ENCODE measurements at regions not wholly inside any gene's neighbourhood (a gene's known extent, or its start where the extent isn't known, plus 50 kb on each side); places are given as distances from the start of the nearest gene placed in this dataset.

DNA sequence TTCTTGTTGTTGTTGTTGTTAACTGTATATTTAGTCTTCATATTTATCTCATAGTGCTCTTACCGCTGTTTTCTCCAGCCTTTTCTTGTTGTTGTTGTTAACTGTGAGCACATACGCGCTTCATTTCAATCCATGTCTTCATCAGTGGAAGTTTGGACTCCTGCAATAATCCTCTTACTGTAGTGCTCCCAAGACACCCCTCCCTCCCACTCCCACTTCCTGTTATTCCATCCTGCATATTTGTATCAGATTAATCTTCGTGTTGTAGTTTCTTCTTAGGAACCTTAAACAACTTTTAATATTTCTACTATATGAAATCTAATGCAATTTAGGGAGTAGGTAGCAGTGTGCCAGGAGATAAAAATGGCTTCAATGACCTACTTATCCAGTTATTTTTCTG, 674.8 kb downstream of the RAPGEF2 start:
- Histone ChIP-seq H3K4me2 (ENCODE audit: insufficient read depth in 1 of 2, low read depth in 2 of 2, low read length in 2 of 2) (no peak overlapping the region), H2BK15ac (ENCODE audit: low read length) (no peak overlapping the region), H3K27me3 (replicated peaks in 1 of 4; ENCODE audit: control insufficient read depth in 3 of 4, extremely low read depth in 1 of 4, insufficient read depth in 3 of 4, low read length in 3 of 4) (no peaks in the 10 kb centered on the region), H4K8ac (ENCODE audit: extremely low read depth, insufficient read depth, low read length) (no peak overlapping the region), H3K36me3 (ENCODE audit: control insufficient read depth in 2 of 4, insufficient read depth in 4 of 4, low read length in 3 of 4) (no peaks in the 10 kb centered on the region), H3K9me3 (ENCODE audit: insufficient read depth in 2 of 2, low read depth in 1 of 2, low read length in 1 of 2) (peaks cover 0 to 1% of the 10 kb centered on the region in 2 experiments; a peak in 1 of 4 replicates), H3K79me1 (ENCODE audit: low read depth, low read length) (no peaks in the 10 kb centered on the region), H4K91ac (replicated peaks; ENCODE audit: insufficient read length, low read length) (no peak overlapping the region), H2BK20ac (ENCODE audit: low read length) (no peak overlapping the region), H2AFZ (ENCODE audit: low read length) (no peak overlapping the region), H3K27ac (ENCODE audit: low read depth, low read length) (no peak overlapping the region), H3K4me3 (ENCODE audit: extremely low read depth in 1 of 4, insufficient read depth in 2 of 4, low read depth in 3 of 4, low read length in 4 of 4) (no peak overlapping the region), H2BK120ac (replicated peaks; ENCODE audit: low read depth, low read length) (no peak overlapping the region), H3K4me1 (replicated peaks in 1 of 4; ENCODE audit: control insufficient read depth in 3 of 4, insufficient read depth in 4 of 4, low read length in 3 of 4) (no peaks in the 10 kb centered on the region), H3K23me2 (ENCODE audit: low read depth, low read length) (no peaks in the 10 kb centered on the region), H3K4ac (replicated peaks; ENCODE audit: insufficient read length, low read depth, low read length) (no peak overlapping the region), H3K56ac (replicated peaks; ENCODE audit: insufficient read length, low read depth, low read length) (no peak overlapping the region), H3K9ac (replicated peaks in 1 of 4; ENCODE audit: extremely low read depth in 1 of 4, low read depth in 3 of 4, low read length in 3 of 4) (no peak overlapping the region), H2AK5ac (ENCODE audit: low read depth, low read length) (no peak overlapping the region), H4K5ac (ENCODE audit: insufficient read length, low read depth, low read length) (no peak overlapping the region), H3K14ac (ENCODE audit: insufficient read length) (no peak overlapping the region), H3K18ac (ENCODE audit: extremely low read depth, low read length) (no peak overlapping the region), H4K20me1 (replicated peaks in 1 of 2; ENCODE audit: control insufficient read depth in 1 of 2, insufficient read depth in 2 of 2, low read length in 2 of 2) (no peaks in the 10 kb centered on the region), H3K79me2 (ENCODE audit: control insufficient read depth in 1 of 2, insufficient read depth in 2 of 2, low read length in 2 of 2) (no peaks in the 10 kb centered on the region), H3K23ac (ENCODE audit: insufficient read length) (no peak overlapping the region), H2BK5ac (ENCODE audit: low read depth, low read length) (no peak overlapping the region), H2BK12ac (ENCODE audit: low read depth, low read length) (no peak overlapping the region)
- FAIRE-seq (no peak), DNase-seq (ENCODE audit: low read depth in 1 of 2, low spot score in 2 of 2) (no peak)
- CTCF ChIA-PET (ENCODE audit: partially characterized antibody), result interaction anchor here (1.2 kb wide), 1 partner anchor 13 kb away, joined by 7 read pairs; no protein-coding TSS in a partner anchor
- 98% methylated on average over 4 of the region's 4 CpGs; no CpG with 5 or more reads in 1 of the 2 experiments for WGBS, 2 experiments (ENCODE audit: extremely low coverage in 1 of 2, insufficient coverage in 1 of 2, insufficient read length in 1 of 2, insufficient replicate concordance in 2 of 2, low coverage in 1 of 2, low lambda C conversion rate in 2 of 2, missing lambda C conversion rate in 1 of 2)
- POLR2A ChIA-PET (ENCODE audit: partially characterized antibody), result no interaction called here
- TF ChIP-seq, protein P1, sequence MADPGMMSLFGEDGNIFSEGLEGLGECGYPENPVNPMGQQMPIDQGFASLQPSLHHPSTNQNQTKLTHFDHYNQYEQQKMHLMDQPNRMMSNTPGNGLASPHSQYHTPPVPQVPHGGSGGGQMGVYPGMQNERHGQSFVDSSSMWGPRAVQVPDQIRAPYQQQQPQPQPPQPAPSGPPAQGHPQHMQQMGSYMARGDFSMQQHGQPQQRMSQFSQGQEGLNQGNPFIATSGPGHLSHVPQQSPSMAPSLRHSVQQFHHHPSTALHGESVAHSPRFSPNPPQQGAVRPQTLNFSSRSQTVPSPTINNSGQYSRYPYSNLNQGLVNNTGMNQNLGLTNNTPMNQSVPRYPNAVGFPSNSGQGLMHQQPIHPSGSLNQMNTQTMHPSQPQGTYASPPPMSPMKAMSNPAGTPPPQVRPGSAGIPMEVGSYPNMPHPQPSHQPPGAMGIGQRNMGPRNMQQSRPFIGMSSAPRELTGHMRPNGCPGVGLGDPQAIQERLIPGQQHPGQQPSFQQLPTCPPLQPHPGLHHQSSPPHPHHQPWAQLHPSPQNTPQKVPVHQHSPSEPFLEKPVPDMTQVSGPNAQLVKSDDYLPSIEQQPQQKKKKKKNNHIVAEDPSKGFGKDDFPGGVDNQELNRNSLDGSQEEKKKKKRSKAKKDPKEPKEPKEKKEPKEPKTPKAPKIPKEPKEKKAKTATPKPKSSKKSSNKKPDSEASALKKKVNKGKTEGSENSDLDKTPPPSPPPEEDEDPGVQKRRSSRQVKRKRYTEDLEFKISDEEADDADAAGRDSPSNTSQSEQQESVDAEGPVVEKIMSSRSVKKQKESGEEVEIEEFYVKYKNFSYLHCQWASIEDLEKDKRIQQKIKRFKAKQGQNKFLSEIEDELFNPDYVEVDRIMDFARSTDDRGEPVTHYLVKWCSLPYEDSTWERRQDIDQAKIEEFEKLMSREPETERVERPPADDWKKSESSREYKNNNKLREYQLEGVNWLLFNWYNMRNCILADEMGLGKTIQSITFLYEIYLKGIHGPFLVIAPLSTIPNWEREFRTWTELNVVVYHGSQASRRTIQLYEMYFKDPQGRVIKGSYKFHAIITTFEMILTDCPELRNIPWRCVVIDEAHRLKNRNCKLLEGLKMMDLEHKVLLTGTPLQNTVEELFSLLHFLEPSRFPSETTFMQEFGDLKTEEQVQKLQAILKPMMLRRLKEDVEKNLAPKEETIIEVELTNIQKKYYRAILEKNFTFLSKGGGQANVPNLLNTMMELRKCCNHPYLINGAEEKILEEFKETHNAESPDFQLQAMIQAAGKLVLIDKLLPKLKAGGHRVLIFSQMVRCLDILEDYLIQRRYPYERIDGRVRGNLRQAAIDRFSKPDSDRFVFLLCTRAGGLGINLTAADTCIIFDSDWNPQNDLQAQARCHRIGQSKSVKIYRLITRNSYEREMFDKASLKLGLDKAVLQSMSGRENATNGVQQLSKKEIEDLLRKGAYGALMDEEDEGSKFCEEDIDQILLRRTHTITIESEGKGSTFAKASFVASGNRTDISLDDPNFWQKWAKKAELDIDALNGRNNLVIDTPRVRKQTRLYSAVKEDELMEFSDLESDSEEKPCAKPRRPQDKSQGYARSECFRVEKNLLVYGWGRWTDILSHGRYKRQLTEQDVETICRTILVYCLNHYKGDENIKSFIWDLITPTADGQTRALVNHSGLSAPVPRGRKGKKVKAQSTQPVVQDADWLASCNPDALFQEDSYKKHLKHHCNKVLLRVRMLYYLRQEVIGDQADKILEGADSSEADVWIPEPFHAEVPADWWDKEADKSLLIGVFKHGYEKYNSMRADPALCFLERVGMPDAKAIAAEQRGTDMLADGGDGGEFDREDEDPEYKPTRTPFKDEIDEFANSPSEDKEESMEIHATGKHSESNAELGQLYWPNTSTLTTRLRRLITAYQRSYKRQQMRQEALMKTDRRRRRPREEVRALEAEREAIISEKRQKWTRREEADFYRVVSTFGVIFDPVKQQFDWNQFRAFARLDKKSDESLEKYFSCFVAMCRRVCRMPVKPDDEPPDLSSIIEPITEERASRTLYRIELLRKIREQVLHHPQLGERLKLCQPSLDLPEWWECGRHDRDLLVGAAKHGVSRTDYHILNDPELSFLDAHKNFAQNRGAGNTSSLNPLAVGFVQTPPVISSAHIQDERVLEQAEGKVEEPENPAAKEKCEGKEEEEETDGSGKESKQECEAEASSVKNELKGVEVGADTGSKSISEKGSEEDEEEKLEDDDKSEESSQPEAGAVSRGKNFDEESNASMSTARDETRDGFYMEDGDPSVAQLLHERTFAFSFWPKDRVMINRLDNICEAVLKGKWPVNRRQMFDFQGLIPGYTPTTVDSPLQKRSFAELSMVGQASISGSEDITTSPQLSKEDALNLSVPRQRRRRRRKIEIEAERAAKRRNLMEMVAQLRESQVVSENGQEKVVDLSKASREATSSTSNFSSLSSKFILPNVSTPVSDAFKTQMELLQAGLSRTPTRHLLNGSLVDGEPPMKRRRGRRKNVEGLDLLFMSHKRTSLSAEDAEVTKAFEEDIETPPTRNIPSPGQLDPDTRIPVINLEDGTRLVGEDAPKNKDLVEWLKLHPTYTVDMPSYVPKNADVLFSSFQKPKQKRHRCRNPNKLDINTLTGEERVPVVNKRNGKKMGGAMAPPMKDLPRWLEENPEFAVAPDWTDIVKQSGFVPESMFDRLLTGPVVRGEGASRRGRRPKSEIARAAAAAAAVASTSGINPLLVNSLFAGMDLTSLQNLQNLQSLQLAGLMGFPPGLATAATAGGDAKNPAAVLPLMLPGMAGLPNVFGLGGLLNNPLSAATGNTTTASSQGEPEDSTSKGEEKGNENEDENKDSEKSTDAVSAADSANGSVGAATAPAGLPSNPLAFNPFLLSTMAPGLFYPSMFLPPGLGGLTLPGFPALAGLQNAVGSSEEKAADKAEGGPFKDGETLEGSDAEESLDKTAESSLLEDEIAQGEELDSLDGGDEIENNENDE (IDR thresholded peaks at IDR 0.05; ENCODE audit: insufficient replicate concordance, low read length), result no peak

Data from H1 (cell line).